Midbrain (tissue), 1 donor: ENCODE measurements at regions not wholly inside any gene's neighbourhood (a gene's known extent, or its start where the extent isn't known, plus 50 kb on each side); places are given as distances from the start of the nearest gene placed in this dataset.

Source experiments
- DNase-seq: peaks from one replicate; lab custom pipeline; 2025; lab: John Stamatoyannopoulos, UW

DNA sequence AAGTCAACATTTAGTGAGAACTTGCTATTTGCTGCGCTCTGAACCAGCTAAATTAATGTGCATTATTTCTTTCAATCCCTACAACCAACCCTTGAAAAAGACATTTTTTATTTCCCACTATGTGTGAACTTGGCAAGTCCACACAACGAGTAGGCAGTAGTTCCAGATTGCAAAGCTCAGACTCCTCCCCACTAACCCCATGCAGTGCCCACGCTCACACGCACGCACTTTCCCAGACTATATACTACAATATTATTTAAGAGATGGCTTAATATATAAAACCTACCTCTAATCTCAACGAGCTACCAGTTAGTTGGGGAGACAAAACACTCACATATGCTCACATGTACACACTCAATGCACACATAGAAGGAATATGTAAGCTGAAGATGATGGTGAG lies 671.2 kb downstream of the LMO4 start:
- no peak for DNase-seq

DNA sequence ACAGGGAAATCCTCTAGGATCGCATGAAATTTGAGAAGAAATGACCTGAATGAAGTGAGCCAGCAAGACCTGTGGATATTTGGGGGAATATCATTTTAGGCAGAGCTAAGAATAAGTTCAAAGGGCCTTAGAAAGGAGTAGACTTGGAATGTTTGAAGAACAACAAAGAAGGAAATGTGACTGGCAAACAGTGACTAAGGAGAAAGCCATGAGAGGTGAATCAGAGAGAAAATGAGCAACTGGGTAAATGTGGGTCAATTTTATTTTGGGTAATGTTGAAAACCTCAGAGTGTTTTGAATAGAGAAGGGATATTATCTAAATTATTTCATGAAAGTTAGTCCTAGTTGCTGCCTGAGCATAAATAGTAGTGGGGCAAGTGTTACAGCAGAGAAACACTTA lies 672.8 kb downstream of the LMO4 start:
- DNase-seq: no peak

DNA sequence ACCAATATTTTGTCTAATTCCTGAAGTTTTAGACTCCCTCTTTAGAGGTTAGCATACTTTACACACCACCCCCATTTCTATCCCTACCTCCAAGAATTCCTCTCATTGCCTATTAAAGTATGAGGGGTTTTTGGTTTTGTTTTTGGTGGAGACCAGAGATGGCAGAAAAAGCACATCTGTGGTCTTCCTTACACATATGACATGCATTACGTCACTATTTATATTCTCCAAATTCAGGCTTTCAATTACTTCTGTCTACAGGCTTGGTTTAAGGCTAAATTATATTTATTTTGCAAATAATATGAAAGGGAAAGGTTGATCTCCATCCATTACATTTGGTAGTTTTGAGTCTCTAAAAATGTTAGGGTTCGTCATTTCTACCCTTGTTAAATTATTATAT lies 674.6 kb downstream of the LMO4 start:
- DNase-seq: no peak

DNA sequence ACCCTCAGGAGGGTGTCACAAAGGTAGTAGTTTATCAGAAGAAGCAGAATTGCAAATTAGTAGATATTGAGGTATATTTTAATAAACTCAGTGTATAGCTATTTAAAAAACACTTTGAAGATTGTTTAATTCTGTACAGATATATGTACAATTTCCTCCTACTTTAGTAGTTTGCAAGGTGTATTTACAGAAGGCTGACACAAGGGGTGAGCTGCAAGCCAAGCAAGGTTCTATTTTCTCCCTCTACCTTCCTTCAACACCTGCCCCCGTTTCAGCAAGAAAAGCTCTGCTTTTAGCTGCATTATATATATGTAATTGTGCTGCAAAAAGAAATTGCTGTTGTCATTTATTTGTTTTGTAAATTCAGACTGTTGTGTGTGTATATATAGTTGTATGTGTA lies 674.2 kb upstream of the PKN2 start:
- no peak for DNase-seq

DNA sequence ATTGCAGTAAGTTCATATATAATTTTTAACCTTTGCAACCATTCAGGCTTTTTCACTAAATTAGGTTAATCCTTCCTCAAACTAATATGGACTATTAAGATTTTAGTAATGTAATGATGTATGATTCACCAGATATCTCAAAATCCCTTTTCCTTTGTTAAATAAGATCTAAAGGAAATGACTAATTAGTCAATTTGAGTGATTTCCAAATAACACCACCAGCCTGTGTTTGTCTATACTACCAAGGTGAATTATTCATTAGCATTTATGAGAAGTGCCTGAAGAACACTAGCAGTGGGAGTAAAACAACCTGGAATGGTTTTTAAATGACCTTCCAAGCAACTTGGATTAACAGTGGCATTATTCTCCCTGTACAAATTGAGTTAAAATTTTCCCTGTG lies 670.6 kb upstream of the PKN2 start:
- DNase-seq: no peak

DNA sequence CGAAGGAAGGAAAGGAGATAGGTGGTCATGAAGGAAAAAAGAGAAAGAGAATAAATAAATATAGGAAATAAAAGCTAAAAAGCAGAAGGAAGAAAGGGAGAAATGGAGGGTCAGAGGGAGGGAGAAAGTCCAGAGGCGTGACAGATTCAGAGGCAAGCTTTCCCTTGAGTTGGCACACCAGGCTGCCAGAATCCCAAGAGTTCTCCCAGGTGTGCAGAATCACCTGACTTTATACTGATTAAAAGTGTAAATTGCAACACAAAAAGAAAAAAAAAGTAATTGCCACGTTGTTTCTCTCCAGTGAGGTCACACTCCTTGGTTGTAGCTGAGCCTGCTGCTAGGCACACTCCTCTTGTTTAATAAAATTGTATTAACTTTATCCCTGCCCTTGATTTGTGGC lies 669.9 kb upstream of the PKN2 start:
- no peak for DNase-seq

DNA sequence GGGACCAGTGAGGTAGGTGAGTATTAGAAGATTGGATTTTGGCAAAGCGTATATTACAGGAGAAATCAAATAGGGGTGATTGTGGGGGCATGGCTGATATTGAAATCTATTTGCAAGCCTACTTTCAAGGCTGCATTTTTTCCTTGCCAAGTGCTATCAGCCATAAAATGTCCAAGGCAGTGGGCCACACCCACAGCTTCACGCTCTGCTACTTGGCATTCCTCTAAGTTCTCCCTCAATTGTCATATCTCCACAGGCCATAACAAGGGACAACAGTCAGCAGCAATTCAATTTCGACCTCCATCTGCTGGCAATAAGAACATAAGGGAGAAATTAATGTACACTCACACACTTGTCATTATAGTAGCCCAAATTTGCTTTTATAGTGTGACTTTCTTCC lies 667.1 kb upstream of the PKN2 start:
- DNase-seq: no peak

DNA sequence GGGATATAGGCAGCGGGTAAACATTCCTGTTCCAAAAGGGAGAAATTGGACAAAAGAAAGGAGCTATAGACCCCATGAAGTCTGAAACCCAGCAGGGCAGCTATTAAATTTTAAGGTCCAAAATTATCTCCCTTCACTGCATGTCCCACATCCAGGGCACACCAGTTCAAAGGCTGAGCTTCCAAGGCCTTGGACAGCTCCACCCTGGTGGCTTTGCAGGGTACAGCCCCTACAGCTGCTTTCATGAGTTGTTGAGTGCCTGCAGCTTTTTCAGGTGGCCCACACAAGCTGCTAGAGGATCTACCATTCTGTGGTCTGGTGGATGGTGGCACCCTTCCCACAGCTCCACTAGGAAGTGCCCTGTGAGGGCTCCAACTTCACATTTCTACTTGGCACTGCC lies 662.5 kb upstream of the PKN2 start:
- no peak for DNase-seq

DNA sequence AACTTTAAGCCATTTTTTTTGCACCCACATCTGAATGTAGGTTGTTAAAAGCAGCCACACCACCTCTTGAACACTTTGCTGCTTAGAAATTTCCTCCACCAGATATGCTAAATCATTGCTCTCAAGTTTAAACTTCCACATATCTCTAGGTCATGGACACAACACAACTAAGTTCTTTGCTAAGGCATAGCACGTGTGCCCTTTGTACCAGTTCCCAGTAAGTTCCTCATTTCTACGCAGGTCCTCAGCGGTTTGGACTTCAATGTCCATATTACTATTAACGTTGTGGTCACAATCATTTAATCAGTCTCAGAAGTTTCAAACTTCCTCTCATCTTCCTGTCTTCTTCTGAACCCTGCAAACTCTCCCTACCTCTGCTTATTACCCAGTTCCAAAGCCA lies 661.6 kb upstream of the PKN2 start:
- no peak for DNase-seq

DNA sequence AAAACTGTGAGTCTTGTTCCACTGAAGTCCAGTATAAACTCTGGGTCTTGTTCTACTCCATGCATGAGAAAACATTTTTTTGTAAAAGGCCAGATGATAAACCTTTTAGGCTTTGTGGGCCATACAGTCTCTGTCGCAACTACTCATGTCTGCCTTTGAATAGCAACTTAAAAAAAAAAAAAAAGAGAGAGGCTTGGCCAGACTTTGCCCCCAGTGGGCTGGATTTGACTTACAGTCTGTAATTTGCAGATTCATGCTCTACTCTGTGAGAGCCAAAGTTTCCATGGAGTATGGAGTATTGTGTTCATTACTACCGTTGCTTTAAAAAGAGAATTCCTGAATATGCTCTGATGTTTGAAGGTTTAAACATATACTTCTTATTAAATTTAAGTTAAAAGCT lies 654.9 kb upstream of the PKN2 start:
- DNase-seq: no peak

DNA sequence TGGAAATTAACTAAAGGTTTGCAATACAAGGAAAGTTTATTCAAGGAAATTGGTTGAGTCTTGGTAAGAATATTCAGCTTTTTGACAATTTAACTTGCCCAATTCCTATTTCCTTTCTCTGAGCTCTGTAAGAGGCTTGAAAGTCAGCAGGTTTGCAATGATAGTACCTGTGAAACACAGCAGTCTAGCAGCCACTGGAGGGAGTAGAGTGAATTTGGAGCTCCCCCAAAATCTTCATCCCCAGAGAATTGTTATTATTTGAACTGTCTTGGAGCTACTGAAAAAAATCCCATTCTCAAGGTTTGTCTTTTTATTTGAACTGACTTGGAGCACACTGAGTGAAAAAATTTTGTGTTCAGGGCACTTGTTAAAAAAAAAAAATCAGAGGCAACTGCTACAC lies 654.2 kb upstream of the PKN2 start:
- no peak for DNase-seq

DNA sequence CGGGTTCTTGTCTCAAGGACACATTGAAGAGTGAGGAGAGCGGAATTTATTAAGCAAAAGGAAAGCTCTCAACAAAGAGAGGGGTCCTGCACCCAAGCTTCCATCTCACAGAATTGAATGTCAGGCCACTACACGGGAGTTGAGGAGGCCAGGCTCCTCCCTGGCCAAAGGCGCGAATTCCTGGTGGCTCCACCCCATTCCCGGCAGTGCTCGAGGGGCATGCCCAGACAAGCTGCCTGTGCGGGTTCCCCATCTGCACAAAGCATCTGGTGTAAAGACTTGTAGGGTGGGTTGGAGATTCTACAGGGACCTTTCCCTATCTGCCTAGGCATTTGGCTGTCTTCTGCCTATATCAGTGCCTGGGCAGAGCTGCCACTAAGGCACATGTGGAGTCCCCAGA lies 648.5 kb upstream of the PKN2 start:
- no peak for DNase-seq

DNA sequence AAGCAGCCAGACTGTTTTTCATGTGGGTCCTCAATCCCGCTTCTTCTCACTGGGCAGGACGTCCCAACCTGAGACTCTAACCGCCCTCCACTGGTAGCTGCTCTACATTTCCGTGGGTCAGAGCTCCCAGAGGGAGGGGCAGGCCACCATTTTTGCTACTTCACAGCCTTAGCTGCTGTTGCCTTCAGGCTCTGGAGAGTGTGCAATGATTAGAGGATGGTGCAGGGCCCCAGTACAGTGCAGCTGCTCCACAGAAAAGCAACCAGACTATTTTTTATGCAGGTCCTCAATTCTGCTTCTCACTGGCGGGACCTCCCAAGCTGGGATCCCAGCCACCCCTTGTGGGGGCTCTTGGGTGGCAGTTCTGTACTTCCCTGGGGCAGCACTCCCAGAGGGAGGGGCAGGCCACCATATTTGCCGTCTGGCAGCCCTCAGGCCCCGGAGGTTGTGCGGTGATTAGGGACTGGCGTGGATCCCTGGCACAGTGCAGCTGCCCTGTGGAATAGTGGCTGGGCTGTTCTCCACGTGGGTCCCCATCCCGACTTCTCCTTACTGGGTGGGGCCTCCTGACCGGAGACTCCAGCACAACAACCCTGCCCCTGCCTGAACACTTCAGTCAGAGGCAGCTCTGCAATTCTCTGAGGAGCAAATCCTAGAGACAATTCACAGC lies 647.6 kb upstream of the PKN2 start:
- peak; percentile 18 for DNase-seq

DNA sequence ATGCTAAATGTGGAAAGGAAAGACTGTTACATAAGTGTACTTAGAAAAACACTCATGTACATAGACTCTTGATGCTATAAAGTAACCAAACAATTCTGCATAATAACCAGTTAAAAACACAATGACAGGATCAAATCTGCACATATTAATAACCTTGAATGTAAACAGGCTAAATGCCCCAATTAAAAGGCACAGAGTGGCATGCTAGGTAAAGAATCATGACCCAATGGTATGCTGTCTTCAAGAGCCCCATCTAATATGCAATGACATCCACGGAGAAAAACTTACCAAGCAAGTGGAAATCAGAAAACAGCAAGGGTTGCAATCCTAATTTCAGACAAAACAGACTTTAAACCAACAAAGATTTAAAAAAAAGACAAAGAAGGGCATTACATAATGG lies 644.8 kb upstream of the PKN2 start:
- DNase-seq: no peak

DNA sequence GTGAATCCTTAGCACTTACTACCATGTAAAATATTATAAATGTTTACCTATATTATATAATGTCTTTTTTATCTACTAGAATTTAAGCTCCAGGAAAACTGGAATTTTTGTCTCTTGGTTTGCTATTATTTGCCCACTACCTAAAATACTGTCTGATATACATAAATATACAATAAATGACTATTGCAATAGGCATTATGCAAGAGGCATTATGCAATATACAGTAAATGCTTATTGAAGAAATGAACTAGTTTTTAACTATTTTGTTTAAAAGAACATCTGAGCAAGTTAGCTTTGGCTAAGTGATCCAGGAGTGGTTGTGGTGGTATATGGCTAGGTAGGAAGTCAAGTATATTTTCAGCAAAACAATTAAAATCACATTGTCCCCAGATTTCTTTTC lies 640.2 kb upstream of the PKN2 start:
- no peak for DNase-seq

DNA sequence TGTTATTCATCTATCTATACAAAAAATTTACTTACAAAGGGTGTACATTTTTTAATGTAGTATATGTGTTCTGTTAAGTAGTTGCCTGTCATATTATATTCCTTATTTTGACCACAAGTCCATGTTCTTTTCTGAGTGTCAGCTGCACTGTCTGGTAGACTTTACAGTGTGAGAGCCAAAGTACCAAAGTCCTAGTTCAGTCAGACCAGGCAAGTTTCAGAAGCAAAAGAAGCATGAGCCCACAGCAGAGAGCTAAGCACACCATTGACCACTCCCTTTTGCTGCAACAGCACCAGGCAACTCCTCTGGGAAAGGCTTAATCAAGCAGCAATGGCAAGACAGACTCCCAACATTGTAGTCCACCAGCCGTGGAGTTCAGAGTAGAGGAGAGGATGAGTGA lies 631.9 kb upstream of the PKN2 start:
- DNase-seq: no peak

DNA sequence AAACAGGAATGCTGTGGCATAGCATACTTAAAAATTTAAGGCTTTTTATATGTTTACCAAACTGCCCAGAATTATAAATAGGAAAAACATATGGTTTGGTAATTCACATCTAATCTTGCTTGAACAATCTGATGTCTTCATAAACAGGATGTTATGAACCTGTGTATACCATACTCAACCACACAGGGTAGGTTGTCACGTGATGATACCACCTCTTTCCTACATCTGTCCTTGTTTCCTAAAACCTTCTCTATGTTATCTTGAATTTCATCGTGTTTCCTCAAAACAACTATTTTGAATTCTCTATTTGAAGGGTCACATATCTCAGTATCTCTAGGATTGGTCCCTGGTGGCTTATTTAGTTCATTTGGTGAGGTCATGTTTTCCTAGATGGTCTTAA lies 631.0 kb upstream of the PKN2 start:
- no peak for DNase-seq

DNA sequence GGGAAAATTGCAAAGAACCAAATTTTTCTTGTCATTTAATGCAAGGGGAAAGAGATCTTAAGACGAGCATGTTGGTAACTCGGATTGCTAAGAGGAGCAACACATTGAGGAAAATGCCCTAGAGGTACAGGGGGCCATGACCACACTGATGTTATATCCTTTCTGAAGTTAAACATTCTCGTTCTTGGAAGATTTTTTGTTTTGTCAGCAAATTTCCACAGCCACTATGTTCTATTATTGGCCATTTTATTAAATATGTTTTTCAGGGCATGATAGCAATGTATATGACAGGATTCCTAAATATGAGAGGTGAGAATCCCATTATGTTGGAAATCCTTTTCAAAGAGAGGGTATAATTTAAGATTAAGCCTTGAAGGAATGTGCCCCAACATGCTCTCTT lies 627.2 kb upstream of the PKN2 start:
- no peak for DNase-seq

DNA sequence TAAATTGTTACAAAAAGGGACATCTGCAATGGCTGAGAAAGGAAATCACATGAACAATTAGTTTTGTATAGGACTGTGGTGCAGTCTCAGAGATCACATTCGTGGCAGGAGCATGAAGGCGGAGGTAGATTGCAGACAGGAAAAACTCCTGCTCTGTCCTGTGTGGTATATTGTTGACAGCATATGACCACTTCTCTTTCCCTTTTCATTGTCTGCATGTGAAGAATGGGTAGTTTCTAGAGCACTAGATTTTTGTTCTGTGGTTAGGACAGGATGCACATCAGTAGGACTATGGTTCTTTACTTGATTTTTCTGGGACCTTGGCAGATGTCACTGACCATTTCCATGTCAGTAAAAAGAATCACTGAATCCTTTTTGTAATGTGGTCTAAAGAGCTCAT lies 625.9 kb upstream of the PKN2 start:
- no peak for DNase-seq

DNA sequence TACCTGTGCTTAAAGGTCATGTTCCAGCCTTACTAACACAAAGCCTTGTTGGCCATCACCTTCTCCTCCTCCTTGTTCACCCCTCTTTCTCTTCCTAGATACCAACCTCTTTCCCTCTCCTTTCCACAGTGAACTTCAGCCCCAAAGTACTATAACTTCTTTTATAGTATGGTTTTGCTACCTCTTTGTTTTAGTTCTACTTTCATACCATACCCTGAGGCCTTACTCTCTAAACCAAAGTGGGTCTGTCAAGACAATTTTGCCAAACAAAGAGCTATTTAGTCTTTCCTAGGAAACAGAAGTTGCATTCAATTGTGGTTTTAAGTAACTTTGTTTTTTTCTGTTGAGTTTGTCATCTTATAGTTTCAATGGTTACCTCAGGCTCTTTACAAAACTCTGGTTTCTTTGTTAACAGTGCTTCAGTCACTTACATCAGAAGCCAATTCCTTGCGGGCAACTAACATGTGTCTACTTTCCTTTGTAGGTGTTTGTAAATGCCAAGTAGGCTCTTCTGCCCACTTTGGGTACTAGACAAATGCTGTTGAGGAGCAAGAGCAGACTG lies 623.9 kb upstream of the PKN2 start:
- no peak for DNase-seq

DNA sequence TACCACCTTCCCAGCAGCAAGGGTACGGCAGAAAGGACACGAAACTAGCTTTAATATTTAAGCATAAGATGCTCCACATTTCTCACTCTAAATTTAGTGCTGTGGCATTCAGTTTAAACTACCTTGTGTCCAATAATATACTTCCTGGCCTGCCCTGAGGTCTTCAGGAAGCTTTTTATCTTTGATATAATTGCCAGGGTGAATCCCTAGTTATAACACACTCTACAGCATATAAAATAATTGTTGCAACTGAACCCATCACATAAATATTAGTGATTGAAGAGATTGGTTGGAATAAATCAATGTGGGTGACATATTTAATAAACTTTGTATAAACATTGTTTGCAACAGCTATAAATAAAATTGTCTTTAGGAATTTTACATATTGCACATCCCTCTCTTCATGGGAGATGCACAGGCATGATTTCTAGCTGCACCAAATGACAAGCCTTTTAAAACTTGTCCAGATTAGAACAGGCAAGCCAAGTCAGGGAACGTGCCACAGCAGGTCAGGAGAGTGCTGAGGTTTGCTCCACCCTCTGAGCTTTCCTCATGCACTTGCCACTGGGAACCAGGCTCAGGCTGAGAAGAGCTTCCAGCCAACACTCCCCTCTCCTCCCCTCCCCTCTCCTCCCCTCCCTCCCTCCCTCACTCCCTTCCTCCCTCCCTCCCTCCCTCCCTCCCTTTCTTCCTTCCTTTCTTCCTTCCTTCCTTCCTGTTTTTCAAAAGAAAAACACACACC lies 623.2 kb upstream of the PKN2 start:
- no peak for DNase-seq

DNA sequence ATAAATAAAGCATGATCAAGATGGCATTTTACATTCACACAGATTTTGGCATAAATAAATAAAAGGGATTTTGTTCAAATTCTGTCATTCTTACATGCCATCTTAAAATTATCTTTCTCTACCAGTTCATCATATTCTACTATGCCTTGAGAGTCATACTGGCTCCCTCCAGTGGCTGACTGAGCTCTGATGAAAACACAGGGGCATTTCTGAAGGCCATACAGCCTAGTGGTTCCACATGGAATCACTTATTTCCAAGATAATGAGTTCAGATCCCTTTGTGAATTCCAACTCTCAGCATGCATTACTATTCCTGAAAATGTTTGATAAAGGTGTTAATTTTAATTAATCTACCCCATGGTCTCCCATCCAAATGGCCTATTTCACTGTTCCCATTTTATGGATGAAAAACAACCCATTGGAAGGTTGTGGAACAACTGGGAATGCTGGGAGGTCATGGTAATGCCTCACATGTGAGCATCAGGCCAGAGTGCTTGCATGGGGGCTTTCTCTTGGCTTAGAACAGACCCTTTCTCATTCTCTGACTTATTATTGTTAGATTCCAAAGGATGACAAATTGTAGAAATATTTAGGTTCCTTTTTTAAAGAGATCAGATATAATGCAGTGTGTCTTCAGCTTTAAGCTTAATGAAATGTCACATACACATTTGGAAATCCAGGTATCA lies 622.4 kb upstream of the PKN2 start:
- DNase-seq: peak; percentile 8

DNA sequence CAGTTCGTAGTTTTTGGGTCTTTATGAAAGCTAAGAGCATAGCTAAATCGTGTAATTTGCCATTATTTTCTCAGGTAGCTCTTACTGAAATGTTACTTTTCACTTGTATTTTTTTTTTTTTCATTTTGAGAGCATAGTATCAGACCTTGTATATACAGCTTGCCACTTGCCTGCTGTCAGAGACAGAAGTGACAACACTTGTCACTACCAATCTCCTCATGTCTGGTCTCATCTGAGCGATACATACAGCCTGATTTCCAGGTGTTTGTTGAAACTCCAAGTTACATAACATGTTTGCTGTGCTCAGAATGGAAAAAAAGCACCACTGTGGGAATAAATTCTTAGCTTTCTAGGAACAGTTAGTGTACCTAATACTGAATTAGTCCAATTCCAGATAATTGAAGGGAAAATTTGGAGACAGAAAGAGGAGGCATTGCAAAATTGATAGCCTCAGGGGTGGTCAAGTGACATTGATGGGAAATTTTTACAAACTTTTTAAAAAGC lies 621.4 kb upstream of the PKN2 start:
- DNase-seq: no peak
